Stimulated activated CD8-positive, alpha-beta memory T cell treated with anti-CD3 and anti-CD28 coated beads, Interleukin-15, amount 100 ng/mL, for 24 hours (primary cell): ENCODE measurements at regions not wholly inside any gene's neighbourhood (a gene's known extent, or its start where the extent isn't known, plus 50 kb on each side); places are given as distances from the start of the nearest gene placed in this dataset.

Source experiments
- DNase-seq: peaks from one replicate; pipeline ENCODE4 v3.0.0-alpha.2; 2020; ENCODE audit warnings: low read depth

DNA sequence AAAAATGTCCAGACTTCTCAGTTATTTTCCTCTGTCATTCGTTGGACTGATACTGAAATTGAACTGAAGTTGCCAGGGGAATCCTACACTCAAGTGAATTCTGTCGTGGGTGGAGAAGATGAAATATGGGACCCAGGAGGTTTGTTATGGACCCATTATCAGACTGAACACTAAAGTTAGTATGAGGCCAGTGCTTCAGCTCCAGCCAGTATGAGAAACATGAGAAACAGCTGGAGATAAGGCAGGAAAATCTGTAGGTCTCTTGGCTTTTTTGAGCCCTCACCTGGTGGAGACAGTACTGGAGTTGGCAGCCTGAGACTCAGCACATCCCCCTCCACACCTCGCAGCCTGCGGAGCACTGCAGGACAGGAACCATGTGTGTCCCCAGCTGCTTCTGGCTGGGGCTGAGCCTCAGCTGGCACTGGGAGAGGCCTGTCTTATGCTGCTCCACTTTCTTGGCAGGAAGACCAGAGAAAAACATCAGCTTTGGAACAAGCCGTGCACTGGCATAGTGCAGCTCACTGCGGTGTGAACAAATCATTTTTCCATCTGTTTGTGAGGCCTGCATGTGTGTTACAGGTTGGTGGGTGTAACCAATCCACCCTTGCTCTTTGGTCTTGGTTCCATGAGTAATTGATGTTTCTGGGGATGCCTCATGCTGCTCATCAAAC lies 641.0 kb downstream of the FGF9 start:
- no peak for DNase-seq

GRCh38 chr13:22312405-22312803 lies 641.5 kb downstream of the FGF9 start:
- no peak for DNase-seq

GRCh38 chr13:22316494-22317025 lies 645.7 kb downstream of the FGF9 start:
- no peak for DNase-seq

- DNase-seq, result no peak
Observed at GRCh38 chr13:22320991-22321390, 650.1 kb downstream of the FGF9 start.

DNA sequence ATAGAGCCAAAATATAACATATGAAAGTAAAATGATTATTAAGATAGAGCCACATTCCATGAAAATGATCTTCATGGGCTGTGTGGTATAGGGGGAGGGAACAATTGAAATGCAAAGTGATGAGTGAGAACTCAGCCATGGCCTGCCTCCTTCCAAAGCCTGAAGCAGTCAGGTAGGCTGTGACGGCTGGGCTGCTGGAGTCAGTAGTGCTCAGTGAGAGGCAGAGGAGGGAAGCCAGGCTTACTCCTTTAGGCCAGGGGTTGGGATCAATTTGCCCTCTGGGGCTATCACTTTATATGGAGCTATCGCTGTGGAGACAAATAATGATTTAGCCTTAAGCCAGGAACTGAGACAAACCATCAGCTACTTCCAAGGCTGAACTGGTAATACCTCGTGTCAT lies 654.9 kb downstream of the FGF9 start:
- DNase-seq, result no peak

DNA sequence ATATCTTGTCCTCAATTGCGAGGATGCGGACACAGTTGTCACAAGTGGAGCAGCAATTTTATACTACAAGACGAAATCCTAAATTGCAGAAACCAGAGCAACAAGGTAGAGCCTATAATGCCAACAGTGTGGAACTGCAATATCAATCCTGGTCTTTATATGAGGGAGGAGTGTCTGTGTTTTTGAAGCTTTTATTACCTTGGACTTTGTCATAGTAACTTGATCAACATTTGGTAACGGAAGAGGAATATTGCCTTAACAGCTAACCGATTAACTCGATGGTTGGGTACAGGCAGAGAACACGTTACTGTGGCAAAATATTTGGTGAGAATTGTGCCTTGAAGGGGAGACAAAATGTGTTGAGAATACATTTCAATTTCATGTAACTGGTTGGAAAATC lies 661.5 kb downstream of the FGF9 start:
- DNase-seq, result no peak

- no peak for DNase-seq
Observed at GRCh38 chr13:22336460-22336859, 665.6 kb downstream of the FGF9 start.

GRCh38 chr13:22357132-22357531 lies 686.3 kb downstream of the FGF9 start:
- DNase-seq, result no peak

DNA sequence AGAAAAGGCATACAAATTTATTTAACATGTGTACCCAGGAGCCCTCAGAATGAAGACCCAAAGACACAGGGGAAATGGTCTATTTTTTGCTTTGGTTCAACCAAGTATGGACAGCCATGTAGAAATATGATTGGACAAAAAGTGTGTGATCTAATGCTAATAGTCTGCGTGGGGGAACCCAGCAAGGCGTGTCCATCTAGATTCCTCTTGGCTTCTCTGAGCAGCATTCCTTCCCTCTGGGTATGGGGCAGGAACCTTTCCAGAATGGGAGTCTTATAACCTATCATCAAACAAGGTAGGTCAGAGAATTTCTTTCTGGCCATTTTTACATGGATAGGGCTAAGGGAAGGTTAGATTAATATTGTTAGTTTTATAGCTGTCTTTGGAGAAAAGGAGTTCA lies 698.2 kb downstream of the FGF9 start:
- no peak for DNase-seq

DNA sequence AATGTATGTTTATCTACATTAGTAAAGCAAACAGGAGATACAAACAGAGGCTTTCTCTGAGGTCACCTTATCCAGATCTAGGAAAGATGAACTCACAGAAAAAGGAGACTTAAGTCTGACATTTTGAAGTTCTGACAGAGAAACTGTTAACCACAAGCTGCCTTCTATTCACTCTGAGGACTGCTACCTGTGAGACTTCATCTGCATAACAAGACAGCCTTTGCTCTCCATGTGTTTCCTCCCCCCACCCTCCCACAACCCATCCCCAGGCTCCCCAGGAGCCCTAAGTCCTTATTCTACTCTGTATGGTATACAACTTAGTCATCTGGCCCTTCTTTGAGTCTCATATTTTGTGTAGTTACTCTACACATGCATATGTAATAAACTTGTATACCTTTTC lies 699.0 kb downstream of the FGF9 start:
- no peak for DNase-seq

GRCh38 chr13:22372261-22372660 lies 701.4 kb downstream of the FGF9 start:
- DNase-seq, result no peak

DNA sequence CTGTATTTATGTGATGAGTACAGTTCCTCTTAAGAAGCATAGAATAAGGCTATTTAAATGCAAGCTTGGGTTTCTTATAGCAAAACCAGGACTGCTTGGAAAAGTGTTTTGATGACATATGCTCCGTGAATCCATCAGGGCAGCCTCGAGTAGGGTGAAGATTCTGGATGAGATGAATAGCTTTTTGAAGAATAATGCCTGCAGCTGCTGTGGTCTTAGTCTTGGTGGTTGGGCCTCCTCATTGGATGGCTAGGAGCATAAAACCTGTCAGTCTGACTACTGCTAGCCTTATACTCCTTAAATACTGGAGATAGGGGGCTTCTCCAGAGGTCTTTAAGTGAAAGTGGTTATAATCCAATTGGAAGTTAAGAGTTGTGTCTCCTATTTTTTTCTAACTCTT lies 704.3 kb downstream of the FGF9 start:
- DNase-seq, result no peak

DNA sequence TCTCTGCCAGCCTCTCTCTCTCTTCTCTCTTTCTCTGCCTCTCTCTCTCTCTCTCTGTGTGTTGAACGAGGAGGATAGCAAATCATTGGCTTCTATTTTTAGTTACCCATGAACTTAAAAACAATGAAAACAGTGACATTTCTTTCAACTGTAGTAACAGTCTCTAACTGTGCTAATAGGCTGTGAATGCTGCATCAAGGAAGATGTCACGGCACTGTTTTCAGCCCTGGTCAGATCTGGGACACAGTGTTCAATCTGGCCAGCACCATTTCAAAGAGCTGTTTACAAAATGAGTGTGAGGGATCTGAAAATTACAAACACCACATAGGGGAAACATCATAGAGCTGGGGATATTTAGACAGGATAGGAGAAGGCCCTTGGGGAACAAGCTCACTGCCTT lies 717.0 kb downstream of the FGF9 start:
- no peak for DNase-seq

GRCh38 chr13:22399801-22400420 lies 729.0 kb downstream of the FGF9 start:
- DNase-seq, result no peak

DNA sequence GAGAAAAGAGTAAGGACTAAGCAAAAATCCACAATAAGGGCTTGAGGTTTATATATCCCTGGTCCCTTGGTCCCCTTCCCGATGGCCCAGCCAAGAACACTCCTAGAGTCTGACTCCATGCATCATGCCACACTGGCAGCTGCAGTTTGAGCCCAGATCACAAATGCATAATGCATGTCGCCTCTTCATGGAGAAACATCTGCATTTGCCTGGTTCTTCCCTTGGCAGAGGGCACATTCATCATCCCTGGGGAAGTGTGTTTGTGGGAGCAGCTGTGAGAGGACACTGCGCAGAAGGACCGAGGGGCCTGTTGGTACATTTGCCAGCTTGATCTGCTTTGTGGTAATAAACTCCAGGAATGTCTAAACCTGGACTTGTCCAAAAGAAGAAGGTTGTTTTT lies 731.8 kb downstream of the FGF9 start:
- DNase-seq, result no peak

- DNase-seq, result no peak
Observed at GRCh38 chr13:22403144-22403543, 732.3 kb downstream of the FGF9 start.

DNA sequence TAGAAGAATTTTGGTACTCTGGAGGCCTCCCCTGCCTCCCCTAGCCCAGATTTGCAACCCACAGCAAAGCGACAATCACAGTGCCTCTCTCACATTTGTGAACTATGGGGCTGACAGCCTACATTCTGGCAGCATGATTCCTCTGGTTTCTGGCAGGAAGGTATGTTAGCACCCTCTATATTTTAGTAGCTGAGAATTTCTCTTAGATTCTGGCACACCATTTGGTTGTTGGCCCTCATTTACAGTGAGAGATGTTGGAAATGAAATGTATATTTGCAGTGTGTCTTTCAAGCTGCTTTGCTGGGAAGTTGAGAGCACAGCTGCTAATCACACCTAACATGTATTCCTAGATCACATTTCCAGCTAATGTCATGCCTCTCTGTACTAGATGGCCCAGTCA lies 735.0 kb downstream of the FGF9 start:
- DNase-seq, result no peak

DNA sequence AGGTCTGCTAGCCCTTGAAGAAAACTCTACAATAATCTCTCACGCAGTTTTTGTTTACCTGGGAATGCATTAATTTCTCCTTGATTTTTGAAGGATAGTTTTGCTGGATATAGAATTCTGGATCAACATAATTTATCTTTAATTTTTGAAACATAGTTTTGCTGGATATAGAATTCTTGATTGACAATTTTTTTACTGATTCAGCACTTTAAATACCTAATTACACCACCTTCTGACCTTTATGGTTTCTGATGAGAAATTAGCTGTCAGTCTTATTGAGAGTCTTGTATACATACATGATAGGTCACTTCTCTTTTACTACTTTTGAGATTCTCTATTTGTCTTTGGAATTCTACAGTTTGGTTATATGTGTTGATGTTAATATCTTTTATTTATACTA lies 741.6 kb downstream of the FGF9 start:
- no peak for DNase-seq

- DNase-seq, result no peak
Observed at GRCh38 chr13:22422023-22422422, 751.1 kb downstream of the FGF9 start.

DNA sequence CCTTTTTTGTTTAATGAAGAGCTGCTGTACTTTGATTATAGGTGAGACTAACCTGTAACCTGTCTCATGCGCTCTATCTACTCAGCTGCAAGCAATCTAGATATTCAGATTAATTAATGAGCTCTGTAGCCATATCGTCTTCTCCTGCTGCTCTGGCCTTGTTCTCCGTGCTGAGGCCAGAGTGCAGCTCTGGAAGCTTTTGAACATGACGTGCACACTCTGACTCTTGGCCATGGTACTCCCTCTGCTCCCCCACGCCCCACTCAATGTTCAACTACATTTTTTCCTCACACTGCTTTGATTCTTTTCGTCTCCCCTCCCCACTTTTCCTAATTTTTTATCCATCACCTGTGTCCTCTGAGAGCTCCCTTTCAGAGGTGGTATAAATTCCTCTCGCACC lies 751.8 kb downstream of the FGF9 start:
- DNase-seq, result no peak

DNA sequence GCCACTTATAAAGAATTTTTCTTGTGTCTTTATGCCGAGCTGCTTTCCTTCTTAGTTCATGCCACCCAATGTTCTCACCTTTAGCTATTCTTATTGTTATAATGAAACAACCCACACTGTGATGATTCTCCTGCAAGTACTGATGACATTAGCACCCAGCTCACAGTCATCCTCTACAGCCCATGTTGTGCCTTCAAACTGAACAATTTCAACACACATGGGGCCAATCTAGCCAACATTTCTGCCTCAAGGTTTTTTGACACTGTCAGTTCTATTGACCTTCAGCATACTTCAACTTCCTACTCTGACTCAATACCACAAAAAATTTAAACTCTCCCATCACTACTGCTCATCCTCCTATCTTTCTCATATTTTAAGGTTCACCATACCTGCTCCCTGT lies 752.4 kb downstream of the FGF9 start:
- DNase-seq, result no peak

- DNase-seq, result no peak
Observed at GRCh38 chr13:22425087-22425486, 754.2 kb downstream of the FGF9 start.

DNA sequence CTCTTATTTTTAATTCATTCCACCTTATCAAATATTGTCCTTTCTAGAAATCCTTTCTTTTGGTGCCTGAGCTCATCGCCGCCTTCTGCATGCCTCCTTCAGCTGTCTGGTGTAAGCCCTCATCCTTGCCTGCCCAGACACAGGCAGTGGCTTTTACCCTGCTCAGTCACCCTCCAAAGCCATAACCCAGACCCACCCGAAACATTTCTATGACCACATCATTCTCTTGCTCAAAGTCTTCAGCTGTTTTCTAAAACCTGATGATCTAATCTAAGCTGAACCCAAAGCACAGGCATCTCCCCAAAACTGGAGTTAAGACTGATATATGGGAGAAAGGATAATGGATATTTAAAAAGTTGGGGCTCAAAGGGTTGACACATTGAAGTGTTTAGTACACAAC lies 753.7 kb upstream of the SGCG start:
- no peak for DNase-seq

DNA sequence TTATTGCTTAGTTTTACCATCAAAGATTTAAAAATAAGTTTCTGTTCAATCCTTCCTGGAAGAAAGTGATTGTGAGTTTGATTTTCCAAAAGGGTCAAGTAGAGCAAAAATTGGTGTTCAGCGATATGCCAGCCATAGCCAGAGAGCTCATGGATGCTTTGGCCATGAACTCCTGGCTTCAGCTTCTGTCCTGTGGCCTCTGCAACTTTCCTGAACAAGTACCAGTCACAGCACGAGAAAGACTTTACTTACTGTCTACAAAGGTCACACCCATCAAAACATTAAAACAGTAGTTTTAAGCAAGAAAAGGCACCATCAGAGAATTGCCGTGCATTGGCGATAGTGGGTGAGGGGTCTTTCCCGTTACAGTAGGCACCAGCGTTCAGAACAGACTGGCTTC lies 753.0 kb upstream of the SGCG start:
- no peak for DNase-seq
